B cell (primary cell): ENCODE measurements at regions not wholly inside any gene's neighbourhood (a gene's known extent, or its start where the extent isn't known, plus 50 kb on each side); places are given as distances from the start of the nearest gene placed in this dataset.

Experiments used
- ATAC-seq: fragments of 200-7000 bp; cut with Tn5 transposase; one replicate; pipeline ENCODE4 v1.10.0; 2021; ENCODE audit warnings: low read depth, mild to moderate bottlenecking, moderate number of reproducible peaks, moderate library complexity
- CTCF ChIA-PET: fragments of 350-600 bp; sonication (Branson Sonifier 250); formaldehyde crosslinking; loops from one replicate; lab custom pipeline; 2021; ENCODE audit warnings: antibody characterized with exemption, inconsistent platforms; lab: Charles Lee
- POLR2A ChIA-PET: fragments of 350-600 bp; sonication (Branson Sonifier 250); formaldehyde crosslinking; loops from one replicate; lab custom pipeline; 2021; ENCODE audit warnings: antibody characterized with exemption; lab: Charles Lee
- DNase-seq: peaks from one replicate; pipeline ENCODE4 v3.0.0; 2013
- H2AFZ ChIP-seq: 2 replicates; pipeline ENCODE4 v1.6.1; 2012; ENCODE audit warnings: mild to moderate bottlenecking, low read depth, low read length; ENCODE audit not compliant: insufficient read depth, poor library complexity, severe bottlenecking
- H3K27ac ChIP-seq, 2 donors: 1 replicate in 1 of 2; 2 replicates in 1 of 2; pipeline ENCODE4 v1.5.1; 2012 to 2013; ENCODE audit warnings: low read length in 2 of 2, mild to moderate bottlenecking in 2 of 2, moderate library complexity in 1 of 2
- H3K27me3 ChIP-seq, 4 experiments: fragments of 200-600 bp in 1 of 4; sonication (generic) in 1 of 4; replicated peaks in 1 of 4; 1 replicate in 2 of 4; 2 replicates in 2 of 4; pipeline versions ENCODE4 v1.6.1 to v1.7.0; 2013 to 2016; ENCODE audit warnings: low read length in 3 of 4, mild to moderate bottlenecking in 2 of 4, mixed read lengths in 1 of 4, moderate library complexity in 1 of 4; ENCODE audit not compliant: insufficient read depth in 4 of 4, control insufficient read depth in 3 of 4; ENCODE audit errors: control extremely low read depth in 1 of 4
- H3K36me3 ChIP-seq, 2 experiments: replicated peaks in 1 of 2; 1 replicate in 1 of 2; 2 replicates in 1 of 2; pipeline versions ENCODE4 v1.6.1 to v1.7.1; 2013; ENCODE audit warnings: low read length in 1 of 2; ENCODE audit not compliant: insufficient read depth in 2 of 2, control insufficient read depth in 1 of 2; ENCODE audit errors: control extremely low read depth in 1 of 2, extremely low read depth in 1 of 2
- H3K4me1 ChIP-seq, 2 donors: fragments of 200-600 bp in 1 of 2; sonication (generic) in 1 of 2; 1 replicate in 1 of 2; 2 replicates in 1 of 2; pipeline versions ENCODE4 v1.5.1 to v1.6.1; 2013 to 2017; ENCODE audit warnings: low read length in 2 of 2; ENCODE audit not compliant: control insufficient read depth in 2 of 2, insufficient read depth in 2 of 2
- H3K4me2 ChIP-seq: replicated peaks from 2 replicates; pipeline ENCODE3; 2012; ENCODE audit warnings: mild to moderate bottlenecking, low read depth, low read length; ENCODE audit not compliant: poor library complexity, severe bottlenecking
- H3K4me3 ChIP-seq, 5 experiments: fragments of 200-600 bp in 1 of 5; sonication (generic) in 1 of 5; 1 replicate in 3 of 5; 2 replicates in 2 of 5; pipeline versions ENCODE4 v1.5.1 to v1.7.0; 2011 to 2016; ENCODE audit warnings: low read length in 4 of 5, mild to moderate bottlenecking in 4 of 5, low read depth in 2 of 5, control low read depth in 1 of 5, moderate library complexity in 1 of 5; ENCODE audit not compliant: insufficient read depth in 1 of 5; ENCODE audit errors: control extremely low read depth in 1 of 5, extremely low read depth in 1 of 5
- H3K79me2 ChIP-seq: fragments of 200-600 bp; sonication (generic); one replicate; pipeline ENCODE4 v1.6.0; 2016; ENCODE audit warnings: low read length; ENCODE audit not compliant: control insufficient read depth, insufficient read depth
- H3K9ac ChIP-seq: fragments of 200-600 bp; sonication (generic); 2 replicates; pipeline ENCODE4 v1.6.1; 2017; ENCODE audit warnings: mild to moderate bottlenecking, low read length, moderate library complexity
- H3K9me3 ChIP-seq, 3 donors: one replicate each; pipeline versions ENCODE4 v1.6.1 to v1.7.1; 2013; ENCODE audit warnings: low read length in 2 of 3; ENCODE audit not compliant: control insufficient read depth in 2 of 3, insufficient read depth in 1 of 3; ENCODE audit errors: control extremely low read depth in 1 of 3
- H4K20me1 ChIP-seq: 2 replicates; pipeline ENCODE4 v1.6.0; 2012; ENCODE audit warnings: mild to moderate bottlenecking, low read length; ENCODE audit not compliant: insufficient read depth, control insufficient read depth, poor library complexity, severe bottlenecking
- H3K27ac Mint-ChIP-seq: one replicate; pipeline ENCODE4 v1.8.0; 2021; ENCODE audit warnings: mixed read lengths
- H3K27me3 Mint-ChIP-seq: one replicate; pipeline ENCODE4 v1.8.0; 2021; ENCODE audit warnings: mixed read lengths
- H3K4me1 Mint-ChIP-seq: one replicate; pipeline ENCODE4 v1.8.0; 2021; ENCODE audit warnings: mixed read lengths
- H3K4me3 Mint-ChIP-seq: one replicate; pipeline ENCODE4 v1.8.0; 2021; ENCODE audit warnings: mixed read lengths
- H3K9me3 Mint-ChIP-seq: one replicate; pipeline ENCODE4 v1.8.0; 2022; ENCODE audit warnings: mixed read lengths; ENCODE audit not compliant: insufficient read depth
- EZH2 ChIP-seq: IDR thresholded peaks from 2 replicates; pipeline ENCODE4 v1.6.1; 2012; ENCODE audit warnings: borderline replicate concordance, low read depth, mild to moderate bottlenecking, moderate library complexity, low read length; ENCODE audit not compliant: insufficient read depth, poor library complexity, severe bottlenecking
- WGBS: methylation state at CpG from one replicate; pipeline ENCODE4 v1.1.5; 2013; ENCODE audit warnings: missing lambda C conversion rate; ENCODE audit not compliant: insufficient coverage; 5-methylcytosine and 5-hydroxymethylcytosine counted together
- intact Hi-C: fragments of 100-400 bp; cut with micrococcal nuclease; formaldehyde crosslinking; loops from one replicate; pipeline ENCODE4 v1.10.0; 2022
- TF ChIP-seq, protein P1 (sequence below): fragments of 200-600 bp; IDR thresholded peaks from one replicate; pipeline ENCODE4 v1.8.0; 2022; ENCODE audit warnings: antibody characterized with exemption, mild to moderate bottlenecking

GRCh38 chr6:23199541-23199940, 630.2 kb downstream of the HDGFL1 start:
- H3K36me3 ChIP-seq: no peaks in the 10 kb centered on the region

GRCh38 chr6:23200946-23201345, 631.6 kb downstream of the HDGFL1 start:
- Histone ChIP-seq H3K4me1 (no peaks in the 10 kb centered on the region), H3K9ac (no peak overlapping the region), H3K4me2 (no peak overlapping the region), H3K79me2 (no peaks in the 10 kb centered on the region), H3K27ac (no peak overlapping the region), H3K9me3 (no peaks in the 10 kb centered on the region), H4K20me1 (no peaks in the 10 kb centered on the region), H3K36me3 (no peaks in the 10 kb centered on the region), H3K4me3 (no peak overlapping the region), H2AFZ (no peak overlapping the region), H3K27me3 (no peaks in the 10 kb centered on the region)
- H3K9me3 Mint-ChIP-seq: peaks cover 8% of the 10 kb centered on the region
- intact Hi-C loops: no loop called here
- TF ChIP-seq EZH2: no peak
- TF ChIP-seq, protein P1, sequence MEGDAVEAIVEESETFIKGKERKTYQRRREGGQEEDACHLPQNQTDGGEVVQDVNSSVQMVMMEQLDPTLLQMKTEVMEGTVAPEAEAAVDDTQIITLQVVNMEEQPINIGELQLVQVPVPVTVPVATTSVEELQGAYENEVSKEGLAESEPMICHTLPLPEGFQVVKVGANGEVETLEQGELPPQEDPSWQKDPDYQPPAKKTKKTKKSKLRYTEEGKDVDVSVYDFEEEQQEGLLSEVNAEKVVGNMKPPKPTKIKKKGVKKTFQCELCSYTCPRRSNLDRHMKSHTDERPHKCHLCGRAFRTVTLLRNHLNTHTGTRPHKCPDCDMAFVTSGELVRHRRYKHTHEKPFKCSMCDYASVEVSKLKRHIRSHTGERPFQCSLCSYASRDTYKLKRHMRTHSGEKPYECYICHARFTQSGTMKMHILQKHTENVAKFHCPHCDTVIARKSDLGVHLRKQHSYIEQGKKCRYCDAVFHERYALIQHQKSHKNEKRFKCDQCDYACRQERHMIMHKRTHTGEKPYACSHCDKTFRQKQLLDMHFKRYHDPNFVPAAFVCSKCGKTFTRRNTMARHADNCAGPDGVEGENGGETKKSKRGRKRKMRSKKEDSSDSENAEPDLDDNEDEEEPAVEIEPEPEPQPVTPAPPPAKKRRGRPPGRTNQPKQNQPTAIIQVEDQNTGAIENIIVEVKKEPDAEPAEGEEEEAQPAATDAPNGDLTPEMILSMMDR: no peak
- no peak overlapping the region for H3K27ac Mint-ChIP-seq
- WGBS: no CpG with 5 or more reads among the region's 3 CpGs
- no peak for DNase-seq
- H3K4me1 Mint-ChIP-seq: no peaks in the 10 kb centered on the region
- ChIA-PET CTCF (no interaction called here), POLR2A (no interaction called here)
- H3K27me3 Mint-ChIP-seq: no peaks in the 10 kb centered on the region
- ATAC-seq: no peak
- no peak overlapping the region for H3K4me3 Mint-ChIP-seq

More at GRCh38 chr6:23199541-23199940, 630.2 kb downstream of the HDGFL1 start:
- ChIA-PET CTCF (no interaction called here), POLR2A (no interaction called here)
- DNase-seq (no peak), ATAC-seq (no peak)
- Histone ChIP-seq H2AFZ (no peak overlapping the region), H3K9ac (no peak overlapping the region), H3K9me3 (no peaks in the 10 kb centered on the region), H3K4me2 (no peak overlapping the region), H3K4me1 (no peaks in the 10 kb centered on the region), H3K27me3 (no peaks in the 10 kb centered on the region), H4K20me1 (no peaks in the 10 kb centered on the region), H3K79me2 (no peaks in the 10 kb centered on the region), H3K27ac (no peak overlapping the region), H3K4me3 (no peak overlapping the region)
- no peak overlapping the region for H3K4me3 Mint-ChIP-seq
- TF ChIP-seq, protein P1: no peak
- intact Hi-C loops: no loop called here
- WGBS: no CpG with 5 or more reads among the region's 4 CpGs
- H3K27me3 Mint-ChIP-seq: no peaks in the 10 kb centered on the region
- no peaks in the 10 kb centered on the region for H3K4me1 Mint-ChIP-seq
- peaks cover 8% of the 10 kb centered on the region for H3K9me3 Mint-ChIP-seq
- no peak overlapping the region for H3K27ac Mint-ChIP-seq
